SK-N-SH (cell line): ENCODE measurements at regions not wholly inside any gene's neighbourhood (a gene's known extent, or its start where the extent isn't known, plus 50 kb on each side); places are given as distances from the start of the nearest gene placed in this dataset.

Experiments
- CTCF ChIA-PET: fragments of 300-600, 350-600 bp; formaldehyde crosslinking; extraction: SDS; loops from one replicate; lab custom pipeline; 2021; lab: Yijun Ruan, JAX
- POLR2A ChIA-PET: fragments of 350-600 bp; sonication (Branson Sonifier 250); formaldehyde crosslinking; extraction: SDS; loops from one replicate; lab custom pipeline; 2020; ENCODE audit warnings: antibody characterized with exemption, inconsistent platforms; lab: Yijun Ruan, JAX
- DNase-seq: peaks from one replicate; pipeline ENCODE4 v3.0.0; 2012
- H2AFZ ChIP-seq: fragments of 200-600 bp; sonication (generic); 2 replicates; pipeline ENCODE4 v1.8.1; 2016; ENCODE audit warnings: antibody characterized with exemption, mild to moderate bottlenecking, low read depth
- H3F3A ChIP-seq: fragments of 200-600 bp; sonication (generic); replicated peaks from 2 replicates; pipeline ENCODE3; 2016; ENCODE audit warnings: antibody characterized with exemption, mild to moderate bottlenecking; ENCODE audit not compliant: insufficient read depth
- H3K27ac ChIP-seq, 2 experiments: fragments of 200-500 bp in 1 of 2; fragments of 200-600 bp in 1 of 2; sonication (Bioruptor generic) in 1 of 2; sonication (generic), shearing (Covaris generic) in 1 of 2; 2 replicates each; pipeline versions ENCODE4 v1.5.1 to v1.6.1; 2014 to 2016; ENCODE audit warnings: low read depth in 2 of 2, inconsistent platforms in 1 of 2, low read length in 1 of 2, mild to moderate bottlenecking in 1 of 2, mixed read lengths in 1 of 2
- H3K27me3 ChIP-seq: fragments of 200-600 bp; sonication (generic), shearing (Covaris generic); 2 replicates; pipeline ENCODE4 v1.6.1; 2016; ENCODE audit warnings: mixed run types; ENCODE audit not compliant: insufficient read depth
- H3K36me3 ChIP-seq, 2 experiments: fragments of 200-500 bp in 1 of 2; fragments of 200-600 bp in 1 of 2; sonication (Bioruptor generic) in 1 of 2; sonication (generic) in 1 of 2; replicated peaks in 1 of 2; 2 replicates each; pipeline versions ENCODE3 to v1.5.1; 2014 to 2016; ENCODE audit warnings: low read length in 1 of 2, mild to moderate bottlenecking in 1 of 2; ENCODE audit not compliant: insufficient read depth in 2 of 2, control insufficient read depth in 1 of 2
- H3K4me1 ChIP-seq, 2 experiments: fragments of 200-500 bp in 1 of 2; fragments of 200-600 bp in 1 of 2; sonication (Bioruptor generic) in 1 of 2; sonication (generic), shearing (Covaris generic) in 1 of 2; 2 replicates each; pipeline versions ENCODE4 v1.5.1 to v1.6.1; 2014 to 2016; ENCODE audit warnings: low read depth in 1 of 2, low read length in 1 of 2, mixed run types in 1 of 2; ENCODE audit not compliant: insufficient read depth in 2 of 2, control insufficient read depth in 1 of 2
- H3K4me2 ChIP-seq: fragments of 200-600 bp; sonication (generic), shearing (Covaris generic); 2 replicates; pipeline ENCODE4 v1.6.1; 2017; ENCODE audit warnings: mixed run types
- H3K4me3 ChIP-seq, 2 experiments: fragments of 200-500 bp in 1 of 2; fragments of 200-600 bp in 1 of 2; sonication (Bioruptor generic) in 1 of 2; sonication (generic), shearing (Covaris generic) in 1 of 2; 2 replicates each; pipeline versions ENCODE4 v1.5.1 to v1.8.1; 2014 to 2016; ENCODE audit warnings: low read depth in 2 of 2, inconsistent platforms in 1 of 2, low read length in 1 of 2, mild to moderate bottlenecking in 1 of 2, mixed read lengths in 1 of 2, moderate library complexity in 1 of 2
- H3K79me2 ChIP-seq: fragments of 200-600 bp; sonication (generic); 2 replicates; pipeline ENCODE4 v1.8.1; 2017; ENCODE audit warnings: mild to moderate bottlenecking; ENCODE audit not compliant: insufficient read depth
- H3K9ac ChIP-seq: fragments of 200-600 bp; sonication (generic); 2 replicates; pipeline ENCODE4 v1.6.1; 2017; ENCODE audit warnings: mixed run types
- H3K9me2 ChIP-seq: fragments of 200-600 bp; sonication (generic); 2 replicates; pipeline ENCODE4 v1.6.1; 2017; ENCODE audit warnings: mixed run types
- H3K9me3 ChIP-seq: fragments of 200-600 bp; sonication (generic); 2 replicates; pipeline ENCODE4 v1.6.1; 2017; ENCODE audit warnings: mixed run types, mild to moderate bottlenecking, moderate library complexity
- H4K20me1 ChIP-seq: fragments of 200-600 bp; sonication (generic); 2 replicates; pipeline ENCODE4 v1.6.1; 2017; ENCODE audit warnings: mild to moderate bottlenecking, mixed run types; ENCODE audit not compliant: insufficient read depth
- ELF1 ChIP-seq: IDR thresholded peaks from 2 replicates; pipeline ENCODE4 v1.4.0; 2012
- EP300 ChIP-seq, 2 experiments: IDR thresholded peaks; 2 replicates each; pipeline versions ENCODE4 v1.4.0 to v1.6.1; 2012; ENCODE audit warnings: borderline replicate concordance in 1 of 2, low read depth in 1 of 2, low read length in 1 of 2
- EZH2phosphoT487 ChIP-seq: fragments of 200-600 bp; sonication (generic); IDR thresholded peaks from 2 replicates; pipeline ENCODE4 v1.6.1; 2017; ENCODE audit warnings: low read depth, mixed run types, mild to moderate bottlenecking, antibody characterized with exemption, moderate library complexity, borderline replicate concordance
- FOXM1 ChIP-seq: IDR thresholded peaks from 2 replicates; pipeline ENCODE4 v1.4.0; 2012; ENCODE audit warnings: low read depth, mild to moderate bottlenecking
- JUND ChIP-seq: IDR thresholded peaks from 2 replicates; pipeline ENCODE4 v1.4.0; 2012
- MEF2A ChIP-seq: IDR thresholded peaks from 2 replicates; pipeline ENCODE4 v1.4.0; 2012; ENCODE audit warnings: low read depth, borderline replicate concordance
- NFIC ChIP-seq: IDR thresholded peaks from 2 replicates; pipeline ENCODE4 v1.4.0; 2012; ENCODE audit warnings: borderline replicate concordance
- NRF1 ChIP-seq: IDR thresholded peaks from 2 replicates; pipeline ENCODE4 v1.6.1; 2012; ENCODE audit warnings: low read depth, mild to moderate bottlenecking, low read length
- TAF1 ChIP-seq: IDR thresholded peaks from 2 replicates; pipeline ENCODE4 v1.6.1; 2012; ENCODE audit warnings: low read depth, mild to moderate bottlenecking, low read length, moderate library complexity, borderline replicate concordance
- YY1 ChIP-seq: IDR thresholded peaks from 2 replicates; pipeline ENCODE4 v1.4.0; 2012; ENCODE audit warnings: low read depth, mild to moderate bottlenecking
- WGBS: methylation state at CpG from one replicate; pipeline ENCODE4 v1.1.6; 2017; ENCODE audit warnings: low lambda C conversion rate; 5-methylcytosine and 5-hydroxymethylcytosine counted together
- TF ChIP-seq, protein P1 (sequence below): IDR thresholded peaks from 2 replicates; pipeline ENCODE4 v1.4.0; 2012; ENCODE audit warnings: low read depth, borderline replicate concordance
- TF ChIP-seq, protein P2 (sequence below): IDR thresholded peaks from 2 replicates; pipeline ENCODE4; 2012
- TF ChIP-seq, protein P3 (sequence below): IDR thresholded peaks from 2 replicates; pipeline ENCODE4 v1.4.0; 2012; ENCODE audit warnings: low read depth, borderline replicate concordance
- TF ChIP-seq, protein P4 (sequence below): IDR thresholded peaks from 2 replicates; pipeline ENCODE4 v1.6.1; 2012; ENCODE audit warnings: mild to moderate bottlenecking, low read depth, low read length, moderate library complexity
- TF ChIP-seq, protein P5 (sequence below): fragments of 200-600 bp; sonication (generic); IDR thresholded peaks from 2 replicates; pipeline ENCODE4 v1.6.1; 2017; ENCODE audit warnings: antibody characterized with exemption, mild to moderate bottlenecking, moderate library complexity
- TF ChIP-seq, protein P6 (sequence below): IDR thresholded peaks from 2 replicates; pipeline ENCODE4 v1.4.0; 2012; ENCODE audit warnings: low read depth

DNA sequence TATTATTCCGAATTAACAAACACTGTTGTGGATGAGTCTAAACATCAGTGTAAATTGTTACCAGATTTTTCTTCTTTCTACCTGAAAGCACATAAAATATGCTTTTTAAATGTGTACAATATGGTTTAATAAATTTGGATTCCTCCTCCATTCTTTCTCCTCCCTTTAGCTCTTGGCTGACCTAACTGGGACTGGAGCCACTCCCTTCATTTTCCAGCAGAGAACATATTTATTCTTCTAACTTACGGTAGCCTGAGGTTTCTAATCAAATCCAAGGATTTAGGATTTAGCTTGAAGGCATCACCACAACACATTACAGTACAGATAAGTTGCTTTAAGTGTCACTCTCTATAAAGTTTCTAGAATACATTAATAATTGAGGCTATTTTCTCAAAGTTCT, 88.2 kb upstream of the SEMA3C start:
- peaks cover 14% of the 10 kb centered on the region for H3K9me3 ChIP-seq
- H3F3A ChIP-seq: peaks cover 5% of the 10 kb centered on the region
- TF ChIP-seq, protein P1, sequence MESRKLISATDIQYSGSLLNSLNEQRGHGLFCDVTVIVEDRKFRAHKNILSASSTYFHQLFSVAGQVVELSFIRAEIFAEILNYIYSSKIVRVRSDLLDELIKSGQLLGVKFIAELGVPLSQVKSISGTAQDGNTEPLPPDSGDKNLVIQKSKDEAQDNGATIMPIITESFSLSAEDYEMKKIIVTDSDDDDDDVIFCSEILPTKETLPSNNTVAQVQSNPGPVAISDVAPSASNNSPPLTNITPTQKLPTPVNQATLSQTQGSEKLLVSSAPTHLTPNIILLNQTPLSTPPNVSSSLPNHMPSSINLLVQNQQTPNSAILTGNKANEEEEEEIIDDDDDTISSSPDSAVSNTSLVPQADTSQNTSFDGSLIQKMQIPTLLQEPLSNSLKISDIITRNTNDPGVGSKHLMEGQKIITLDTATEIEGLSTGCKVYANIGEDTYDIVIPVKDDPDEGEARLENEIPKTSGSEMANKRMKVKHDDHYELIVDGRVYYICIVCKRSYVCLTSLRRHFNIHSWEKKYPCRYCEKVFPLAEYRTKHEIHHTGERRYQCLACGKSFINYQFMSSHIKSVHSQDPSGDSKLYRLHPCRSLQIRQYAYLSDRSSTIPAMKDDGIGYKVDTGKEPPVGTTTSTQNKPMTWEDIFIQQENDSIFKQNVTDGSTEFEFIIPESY: no peak
- TF ChIP-seq, protein P2, sequence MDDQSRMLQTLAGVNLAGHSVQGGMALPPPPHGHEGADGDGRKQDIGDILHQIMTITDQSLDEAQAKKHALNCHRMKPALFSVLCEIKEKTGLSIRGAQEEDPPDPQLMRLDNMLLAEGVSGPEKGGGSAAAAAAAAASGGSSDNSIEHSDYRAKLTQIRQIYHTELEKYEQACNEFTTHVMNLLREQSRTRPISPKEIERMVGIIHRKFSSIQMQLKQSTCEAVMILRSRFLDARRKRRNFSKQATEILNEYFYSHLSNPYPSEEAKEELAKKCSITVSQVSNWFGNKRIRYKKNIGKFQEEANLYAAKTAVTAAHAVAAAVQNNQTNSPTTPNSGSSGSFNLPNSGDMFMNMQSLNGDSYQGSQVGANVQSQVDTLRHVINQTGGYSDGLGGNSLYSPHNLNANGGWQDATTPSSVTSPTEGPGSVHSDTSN: no peak
- TF ChIP-seq EP300 (IDR thresholded peaks at IDR 0.05; ENCODE audit: borderline replicate concordance in 1 of 2, low read depth in 1 of 2, low read length in 1 of 2) (no peak), MEF2A (no peak)
- H3K79me2 ChIP-seq: no peaks in the 10 kb centered on the region
- H3K27me3 ChIP-seq: no peaks in the 10 kb centered on the region
- H2AFZ ChIP-seq: no peak overlapping the region
- WGBS: 81% methylated on average over 2 of the region's 2 CpGs
- H3K27ac ChIP-seq: no peak overlapping the region
- CTCF ChIA-PET: interaction anchor here (1.0 to 1.2 kb wide), 2 partner anchors 18 to 88 kb away, joined by 3 to 4 read pairs; partner anchors contain the start of gene SEMA3C
- no peak overlapping the region for H3K4me3 ChIP-seq
- H3K4me1 ChIP-seq: peaks cover 0 to 11% of the 10 kb centered on the region in 2 experiments; a peak in 2 of 4 replicates
- H3K4me2 ChIP-seq: no peak overlapping the region
- POLR2A ChIA-PET: no interaction called here
- H3K9me2 ChIP-seq: no peaks in the 10 kb centered on the region
- no peaks in the 10 kb centered on the region for H3K36me3 ChIP-seq
- H3K9ac ChIP-seq: no peak overlapping the region
- no peaks in the 10 kb centered on the region for H4K20me1 ChIP-seq
- DNase-seq: no peak

- Histone ChIP-seq H3K4me1 (peaks cover 0 to 11% of the 10 kb centered on the region in 2 experiments; a peak in 2 of 4 replicates), H2AFZ (no peak overlapping the region), H3K9me3 (0 out of 2 replicates have a peak, but pooled peaks cover under 1% of the 10 kb centered on the region), H3K27me3 (no peaks in the 10 kb centered on the region), H3K27ac (no peak overlapping the region), H3F3A (peaks cover 5% of the 10 kb centered on the region), H3K36me3 (no peaks in the 10 kb centered on the region), H3K4me3 (no peak overlapping the region), H3K79me2 (no peaks in the 10 kb centered on the region), H3K9me2 (no peaks in the 10 kb centered on the region), H4K20me1 (no peaks in the 10 kb centered on the region), H3K4me2 (no peak overlapping the region), H3K9ac (no peak overlapping the region)
- 90% methylated on average over 5 of the region's 5 CpGs for WGBS
- CTCF ChIA-PET: interaction anchor here (0.6 to 1.3 kb wide), 2 partner anchors 90 to 163 kb away, joined by 3 read pairs; no protein-coding TSS in a partner anchor
- POLR2A ChIA-PET: no interaction called here
- no peak for DNase-seq
- TF ChIP-seq YY1 (no peak), TAF1 (no peak), NFIC (no peak), JUND (no peak), FOXM1 (no peak), EZH2phosphoT487 (no peak), ELF1 (no peak), NRF1 (no peak)
- TF ChIP-seq, protein P3, sequence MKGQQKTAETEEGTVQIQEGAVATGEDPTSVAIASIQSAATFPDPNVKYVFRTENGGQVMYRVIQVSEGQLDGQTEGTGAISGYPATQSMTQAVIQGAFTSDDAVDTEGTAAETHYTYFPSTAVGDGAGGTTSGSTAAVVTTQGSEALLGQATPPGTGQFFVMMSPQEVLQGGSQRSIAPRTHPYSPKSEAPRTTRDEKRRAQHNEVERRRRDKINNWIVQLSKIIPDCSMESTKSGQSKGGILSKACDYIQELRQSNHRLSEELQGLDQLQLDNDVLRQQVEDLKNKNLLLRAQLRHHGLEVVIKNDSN: no peak
- TF ChIP-seq, protein P4, sequence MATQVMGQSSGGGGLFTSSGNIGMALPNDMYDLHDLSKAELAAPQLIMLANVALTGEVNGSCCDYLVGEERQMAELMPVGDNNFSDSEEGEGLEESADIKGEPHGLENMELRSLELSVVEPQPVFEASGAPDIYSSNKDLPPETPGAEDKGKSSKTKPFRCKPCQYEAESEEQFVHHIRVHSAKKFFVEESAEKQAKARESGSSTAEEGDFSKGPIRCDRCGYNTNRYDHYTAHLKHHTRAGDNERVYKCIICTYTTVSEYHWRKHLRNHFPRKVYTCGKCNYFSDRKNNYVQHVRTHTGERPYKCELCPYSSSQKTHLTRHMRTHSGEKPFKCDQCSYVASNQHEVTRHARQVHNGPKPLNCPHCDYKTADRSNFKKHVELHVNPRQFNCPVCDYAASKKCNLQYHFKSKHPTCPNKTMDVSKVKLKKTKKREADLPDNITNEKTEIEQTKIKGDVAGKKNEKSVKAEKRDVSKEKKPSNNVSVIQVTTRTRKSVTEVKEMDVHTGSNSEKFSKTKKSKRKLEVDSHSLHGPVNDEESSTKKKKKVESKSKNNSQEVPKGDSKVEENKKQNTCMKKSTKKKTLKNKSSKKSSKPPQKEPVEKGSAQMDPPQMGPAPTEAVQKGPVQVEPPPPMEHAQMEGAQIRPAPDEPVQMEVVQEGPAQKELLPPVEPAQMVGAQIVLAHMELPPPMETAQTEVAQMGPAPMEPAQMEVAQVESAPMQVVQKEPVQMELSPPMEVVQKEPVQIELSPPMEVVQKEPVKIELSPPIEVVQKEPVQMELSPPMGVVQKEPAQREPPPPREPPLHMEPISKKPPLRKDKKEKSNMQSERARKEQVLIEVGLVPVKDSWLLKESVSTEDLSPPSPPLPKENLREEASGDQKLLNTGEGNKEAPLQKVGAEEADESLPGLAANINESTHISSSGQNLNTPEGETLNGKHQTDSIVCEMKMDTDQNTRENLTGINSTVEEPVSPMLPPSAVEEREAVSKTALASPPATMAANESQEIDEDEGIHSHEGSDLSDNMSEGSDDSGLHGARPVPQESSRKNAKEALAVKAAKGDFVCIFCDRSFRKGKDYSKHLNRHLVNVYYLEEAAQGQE: no peak
- TF ChIP-seq, protein P5, sequence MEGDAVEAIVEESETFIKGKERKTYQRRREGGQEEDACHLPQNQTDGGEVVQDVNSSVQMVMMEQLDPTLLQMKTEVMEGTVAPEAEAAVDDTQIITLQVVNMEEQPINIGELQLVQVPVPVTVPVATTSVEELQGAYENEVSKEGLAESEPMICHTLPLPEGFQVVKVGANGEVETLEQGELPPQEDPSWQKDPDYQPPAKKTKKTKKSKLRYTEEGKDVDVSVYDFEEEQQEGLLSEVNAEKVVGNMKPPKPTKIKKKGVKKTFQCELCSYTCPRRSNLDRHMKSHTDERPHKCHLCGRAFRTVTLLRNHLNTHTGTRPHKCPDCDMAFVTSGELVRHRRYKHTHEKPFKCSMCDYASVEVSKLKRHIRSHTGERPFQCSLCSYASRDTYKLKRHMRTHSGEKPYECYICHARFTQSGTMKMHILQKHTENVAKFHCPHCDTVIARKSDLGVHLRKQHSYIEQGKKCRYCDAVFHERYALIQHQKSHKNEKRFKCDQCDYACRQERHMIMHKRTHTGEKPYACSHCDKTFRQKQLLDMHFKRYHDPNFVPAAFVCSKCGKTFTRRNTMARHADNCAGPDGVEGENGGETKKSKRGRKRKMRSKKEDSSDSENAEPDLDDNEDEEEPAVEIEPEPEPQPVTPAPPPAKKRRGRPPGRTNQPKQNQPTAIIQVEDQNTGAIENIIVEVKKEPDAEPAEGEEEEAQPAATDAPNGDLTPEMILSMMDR: no peak
- TF ChIP-seq, protein P2: no peak
- TF ChIP-seq, protein P6, sequence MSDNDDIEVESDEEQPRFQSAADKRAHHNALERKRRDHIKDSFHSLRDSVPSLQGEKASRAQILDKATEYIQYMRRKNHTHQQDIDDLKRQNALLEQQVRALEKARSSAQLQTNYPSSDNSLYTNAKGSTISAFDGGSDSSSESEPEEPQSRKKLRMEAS: no peak
Measured at GRCh38 chr7:81005254-81005653, 86.4 kb upstream of the SEMA3C start.
